ENCODE measurements at regions not wholly inside any gene's neighbourhood (a gene's known extent, or its start where the extent isn't known, plus 50 kb on each side); places are given as distances from the start of the nearest gene placed in this dataset.

- TF ChIP-seq EZH2 (IDR thresholded peaks at IDR 0.05): no peak
- no peak for TF ChIP-seq CTCF (IDR thresholded peaks at IDR 0.05)
These were observed 581.4 kb upstream of the MMS22L start for GRCh38 chr6:97864366-97864765.

Data from neural progenitor cell (in vitro differentiated cells).